Ascending aorta (tissue), 2 donors: ENCODE measurements at regions not wholly inside any gene's neighbourhood (a gene's known extent, or its start where the extent isn't known, plus 50 kb on each side); places are given as distances from the start of the nearest gene placed in this dataset.

Experiments
- DNase-seq, 2 donors: peaks; one replicate each; pipeline ENCODE4 v3.0.0-alpha.2; 2019; ENCODE audit warnings: low spot score in 2 of 2
- H3K27ac ChIP-seq, 2 donors: fragments of 200-600 bp; sonication (generic); one replicate each; pipeline ENCODE4 v1.5.1; 2016 to 2017; ENCODE audit warnings: mild to moderate bottlenecking in 1 of 2
- H3K27me3 ChIP-seq: fragments of 200-600 bp; sonication (generic); one replicate; pipeline ENCODE4 v1.5.1; 2017
- H3K36me3 ChIP-seq, 2 donors: fragments of 200-600 bp; sonication (generic); one replicate each; pipeline ENCODE4 v1.5.1; 2016
- H3K4me1 ChIP-seq, 2 donors: fragments of 200-600 bp; sonication (generic); one replicate each; pipeline ENCODE4 v1.5.1; 2016 to 2017; ENCODE audit warnings: mild to moderate bottlenecking in 1 of 2
- H3K4me3 ChIP-seq, 2 donors: fragments of 200-600 bp; sonication (generic); one replicate each; pipeline ENCODE4 v1.5.1; 2016 to 2017; ENCODE audit warnings: mild to moderate bottlenecking in 1 of 2
- H3K9me3 ChIP-seq, 2 donors: fragments of 200-600 bp; sonication (generic); one replicate each; pipeline ENCODE4 v1.5.1; 2016
- intact Hi-C: fragments of 100-400 bp; cut with DNase I; formaldehyde crosslinking; loops from one replicate; pipeline ENCODE4 v1.15.1; 2023
- TF ChIP-seq, protein P1 (sequence below), 3 experiments: fragments of 200-600 bp in 2 of 3; fragments of 450-650 bp in 1 of 3; sonication (generic) in 2 of 3; IDR thresholded peaks; one replicate each; pipeline ENCODE4 v1.5.1; 2016 to 2019; ENCODE audit warnings: antibody characterized with exemption in 3 of 3, mild to moderate bottlenecking in 1 of 3, moderate library complexity in 1 of 3

DNA sequence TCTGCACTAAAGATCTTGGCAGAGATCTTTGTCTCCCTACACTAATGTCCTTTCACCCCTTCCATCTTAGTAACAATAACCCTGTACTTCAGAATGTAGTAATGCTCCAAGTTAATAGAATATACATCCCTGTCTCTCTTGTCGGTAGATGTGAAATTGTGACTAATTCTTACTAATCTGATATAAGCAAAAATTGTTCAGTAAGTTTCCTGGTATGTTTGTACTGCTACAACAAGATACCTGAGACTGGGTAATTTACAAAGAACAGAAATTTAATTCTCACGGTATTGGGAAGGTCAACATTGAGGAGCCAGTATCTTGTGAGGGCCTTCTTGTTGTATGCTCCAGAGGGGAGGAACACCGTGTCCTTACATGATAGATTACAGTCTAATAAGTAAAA is 1686.6 kb upstream of the CDH9 start:
- no peak for DNase-seq
- Histone ChIP-seq H3K36me3 (no peaks in the 10 kb centered on the region), H3K27me3 (no peaks in the 10 kb centered on the region), H3K27ac (no peak overlapping the region), H3K9me3 (no peaks in the 10 kb centered on the region), H3K4me3 (no peak overlapping the region), H3K4me1 (no peaks in the 10 kb centered on the region)
- intact Hi-C loops: no loop called here
- TF ChIP-seq, protein P1, sequence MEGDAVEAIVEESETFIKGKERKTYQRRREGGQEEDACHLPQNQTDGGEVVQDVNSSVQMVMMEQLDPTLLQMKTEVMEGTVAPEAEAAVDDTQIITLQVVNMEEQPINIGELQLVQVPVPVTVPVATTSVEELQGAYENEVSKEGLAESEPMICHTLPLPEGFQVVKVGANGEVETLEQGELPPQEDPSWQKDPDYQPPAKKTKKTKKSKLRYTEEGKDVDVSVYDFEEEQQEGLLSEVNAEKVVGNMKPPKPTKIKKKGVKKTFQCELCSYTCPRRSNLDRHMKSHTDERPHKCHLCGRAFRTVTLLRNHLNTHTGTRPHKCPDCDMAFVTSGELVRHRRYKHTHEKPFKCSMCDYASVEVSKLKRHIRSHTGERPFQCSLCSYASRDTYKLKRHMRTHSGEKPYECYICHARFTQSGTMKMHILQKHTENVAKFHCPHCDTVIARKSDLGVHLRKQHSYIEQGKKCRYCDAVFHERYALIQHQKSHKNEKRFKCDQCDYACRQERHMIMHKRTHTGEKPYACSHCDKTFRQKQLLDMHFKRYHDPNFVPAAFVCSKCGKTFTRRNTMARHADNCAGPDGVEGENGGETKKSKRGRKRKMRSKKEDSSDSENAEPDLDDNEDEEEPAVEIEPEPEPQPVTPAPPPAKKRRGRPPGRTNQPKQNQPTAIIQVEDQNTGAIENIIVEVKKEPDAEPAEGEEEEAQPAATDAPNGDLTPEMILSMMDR (IDR thresholded peaks at IDR 0.05): no peak

DNA sequence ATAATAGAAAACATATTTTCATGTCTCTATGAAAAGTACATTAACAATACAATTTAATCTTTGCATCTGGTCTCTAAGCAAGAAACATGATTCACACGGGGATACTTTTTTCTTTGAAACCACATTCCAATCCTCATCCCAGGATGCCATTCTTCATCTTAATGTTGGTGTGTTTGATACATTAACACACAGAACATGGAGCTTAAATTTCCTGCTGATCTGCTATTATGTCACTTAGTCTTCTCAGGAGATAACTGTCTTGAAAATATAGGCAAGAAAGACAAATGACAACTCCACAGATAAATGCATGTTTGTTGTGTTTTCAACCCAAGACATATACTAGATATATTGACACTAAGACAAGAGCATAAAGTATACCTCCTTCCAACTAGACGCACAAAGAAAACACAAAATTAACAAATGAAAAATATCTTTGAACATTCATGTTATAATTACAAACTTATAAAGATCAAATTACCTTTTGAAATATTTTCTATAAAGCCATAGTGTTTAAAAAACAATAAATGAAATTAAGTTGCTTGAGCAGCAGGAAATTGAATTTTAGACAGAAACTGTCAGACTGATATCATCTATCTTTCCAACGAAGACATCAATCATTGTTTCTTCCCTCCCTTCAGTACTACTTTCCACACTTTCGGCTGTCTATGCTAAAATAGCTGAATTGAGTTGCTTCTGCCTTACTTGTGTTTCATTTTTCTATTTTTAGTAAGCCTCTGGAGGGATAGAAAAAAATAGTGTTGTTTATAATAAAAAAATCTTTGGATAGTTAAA is 1676.7 kb upstream of the CDH9 start:
- DNase-seq: no peak
- H3K4me1 ChIP-seq: no peaks in the 10 kb centered on the region
- H3K36me3 ChIP-seq: no peaks in the 10 kb centered on the region
- no peak overlapping the region for H3K27ac ChIP-seq
- intact Hi-C loops: no loop called here
- TF ChIP-seq, protein P1 (IDR thresholded peaks at IDR 0.05): no peak
- H3K4me3 ChIP-seq: no peak overlapping the region
- no peaks in the 10 kb centered on the region for H3K27me3 ChIP-seq
- H3K9me3 ChIP-seq: no peaks in the 10 kb centered on the region

DNA sequence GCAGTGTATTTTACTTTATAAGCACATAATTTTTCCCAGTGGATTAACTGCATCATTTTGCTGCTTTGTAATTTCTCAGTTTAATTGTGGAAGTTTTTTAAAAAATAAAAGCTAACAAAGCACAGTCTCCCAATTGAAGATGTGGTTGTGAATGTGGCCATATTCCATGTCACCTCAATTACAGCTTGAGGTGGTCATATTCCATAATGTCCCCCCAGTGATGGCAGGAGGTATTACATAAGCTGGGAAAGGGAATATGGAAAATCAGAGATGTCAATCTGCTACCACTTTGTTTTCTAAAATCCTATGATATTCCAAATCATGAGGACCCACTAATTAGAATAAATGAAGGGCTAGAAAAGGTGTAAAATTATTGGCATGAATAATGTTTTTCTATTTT is 1672.0 kb upstream of the CDH9 start:
- no peaks in the 10 kb centered on the region for H3K36me3 ChIP-seq
- DNase-seq: no peak
- no peaks in the 10 kb centered on the region for H3K9me3 ChIP-seq
- no peaks in the 10 kb centered on the region for H3K27me3 ChIP-seq
- H3K27ac ChIP-seq: no peak overlapping the region
- intact Hi-C loops: no loop called here
- H3K4me3 ChIP-seq: no peak overlapping the region
- no peaks in the 10 kb centered on the region for H3K4me1 ChIP-seq
- TF ChIP-seq, protein P1 (IDR thresholded peaks at IDR 0.05): no peak

DNA sequence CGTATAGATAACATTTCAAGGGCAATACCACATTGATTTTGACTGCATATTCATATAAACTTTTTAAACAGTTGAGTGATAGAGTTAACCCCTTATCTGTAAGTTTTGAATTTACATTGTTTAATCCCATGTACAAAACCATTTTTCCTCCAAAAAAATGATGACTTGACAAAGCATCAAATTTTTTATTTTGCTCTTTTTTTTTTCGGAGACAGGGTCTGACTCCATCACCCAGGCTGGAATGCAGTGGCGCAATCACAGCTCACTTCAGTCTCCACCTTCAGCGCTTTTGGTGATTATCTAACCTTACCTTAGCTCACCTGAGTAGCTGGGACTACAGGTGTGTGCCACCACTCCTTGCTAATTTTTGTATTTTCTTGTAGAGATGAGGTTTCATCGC is 1670.1 kb upstream of the CDH9 start:
- no peak for DNase-seq
- H3K36me3 ChIP-seq: no peaks in the 10 kb centered on the region
- intact Hi-C loops: no loop called here
- H3K27me3 ChIP-seq: no peaks in the 10 kb centered on the region
- H3K9me3 ChIP-seq: no peaks in the 10 kb centered on the region
- H3K4me3 ChIP-seq: no peak overlapping the region
- H3K4me1 ChIP-seq: no peaks in the 10 kb centered on the region
- TF ChIP-seq, protein P1 (IDR thresholded peaks at IDR 0.05): no peak
- no peak overlapping the region for H3K27ac ChIP-seq

DNA sequence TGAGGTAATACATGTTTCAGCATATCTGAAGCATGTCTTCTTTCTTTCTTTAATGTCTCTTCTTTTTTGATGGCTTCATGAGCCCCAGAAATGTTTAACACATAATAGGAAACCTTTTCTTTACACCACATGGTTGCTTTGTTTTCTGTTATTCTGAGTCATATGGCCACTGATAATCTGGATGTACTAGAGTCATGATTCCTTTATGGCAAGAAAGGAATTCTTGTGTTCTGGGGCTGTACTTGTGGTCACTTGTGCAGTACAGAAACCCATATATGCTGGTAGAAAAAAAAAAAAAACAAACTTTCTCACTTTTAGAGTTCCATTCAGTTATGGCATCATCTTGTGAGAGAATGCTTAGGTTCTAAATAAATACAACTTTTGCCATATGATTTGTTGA is 1669.3 kb upstream of the CDH9 start:
- no peaks in the 10 kb centered on the region for H3K9me3 ChIP-seq
- H3K4me3 ChIP-seq: no peak overlapping the region
- H3K27me3 ChIP-seq: no peaks in the 10 kb centered on the region
- H3K27ac ChIP-seq: no peak overlapping the region
- H3K36me3 ChIP-seq: no peaks in the 10 kb centered on the region
- no peak for DNase-seq
- TF ChIP-seq, protein P1 (IDR thresholded peaks at IDR 0.05): no peak
- intact Hi-C loops: no loop called here
- no peaks in the 10 kb centered on the region for H3K4me1 ChIP-seq
